ENCODE measurements at regions not wholly inside any gene's neighbourhood (a gene's known extent, or its start where the extent isn't known, plus 50 kb on each side); places are given as distances from the start of the nearest gene placed in this dataset.
"Not testable (repeated sequence)": the region's sequence is repeated elsewhere in the genome, so short reads cannot be mapped to it uniquely, and the experiment has no call there.

- no peak for DNase-seq
Measured at GRCh38 chr10:29828440-29828894, 193.7 kb upstream of the SVIL start.

DNA sequence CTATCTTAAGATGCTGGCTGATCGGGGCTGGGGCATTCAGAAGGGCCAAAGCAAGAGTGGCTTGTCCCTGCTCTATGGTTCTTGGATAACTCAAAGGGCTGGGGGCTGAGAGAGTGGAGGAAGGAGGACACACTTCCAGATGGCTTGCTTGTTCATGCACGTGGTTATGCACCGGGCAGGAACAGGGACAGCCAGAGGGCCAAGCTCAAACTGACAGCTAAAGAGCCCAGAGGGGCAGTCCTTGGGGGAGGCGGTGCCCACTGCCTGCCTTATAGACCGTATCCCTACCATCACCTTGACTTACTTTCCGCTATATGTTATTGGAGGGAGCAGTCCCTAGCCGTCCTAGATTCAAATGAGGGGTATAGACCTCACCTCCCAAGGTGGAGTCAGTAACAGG lies 192.7 kb upstream of the SVIL start:
- DNase-seq = no peak

- DNase-seq = no peak
Measured at GRCh38 chr10:29826801-29827450, 192.2 kb upstream of the SVIL start.

DNA sequence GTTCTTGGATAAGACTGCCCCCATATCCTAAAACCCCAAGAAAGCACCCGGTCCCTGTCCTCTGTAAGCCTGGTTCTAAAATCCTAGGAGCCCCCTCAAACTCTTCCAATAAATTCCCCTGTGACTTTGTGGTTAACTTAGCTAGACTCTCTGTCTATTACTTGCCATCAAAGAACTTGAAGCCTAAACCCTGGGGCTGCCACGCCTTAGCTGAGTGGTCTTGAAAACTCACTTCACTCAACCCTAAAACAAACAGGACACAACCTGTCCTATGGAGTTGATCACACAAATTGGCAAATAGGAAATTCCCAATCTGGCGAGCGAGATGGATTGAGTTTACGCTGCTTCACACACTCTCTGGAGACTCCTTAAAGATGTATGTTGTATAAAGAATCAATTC lies 191.4 kb upstream of the SVIL start:
- no peak for DNase-seq

- no peak for DNase-seq
Measured at GRCh38 chr10:29823553-29824080, 188.8 kb upstream of the SVIL start.

DNA sequence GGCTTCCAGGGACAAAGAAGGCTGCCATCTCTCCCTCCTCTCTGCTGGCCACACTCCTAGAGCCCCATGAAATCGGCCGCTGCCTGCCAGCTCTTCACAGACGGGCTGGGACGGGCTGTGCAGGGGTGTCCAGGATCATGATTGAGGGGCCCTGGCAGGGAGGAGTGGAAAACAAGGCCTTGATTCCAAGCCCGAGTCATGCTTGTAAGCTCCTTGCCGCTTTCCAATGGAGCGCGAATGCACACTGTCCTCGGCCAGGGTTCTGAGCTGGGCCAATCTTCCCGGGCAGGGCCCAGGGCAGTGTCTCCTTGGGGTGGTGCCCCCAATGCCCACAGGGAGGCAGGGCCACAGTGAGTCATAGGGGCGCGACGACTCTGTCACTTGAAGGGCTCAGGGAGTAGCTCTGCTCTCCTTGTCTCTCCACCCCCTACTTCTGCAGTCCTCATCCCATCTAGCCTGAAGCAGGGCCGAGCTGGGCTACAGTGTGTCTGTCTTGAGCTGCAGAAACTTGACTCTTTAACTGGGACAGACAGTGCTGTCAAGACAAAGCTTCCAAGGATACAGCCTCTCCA lies 186.2 kb upstream of the SVIL start:
- no peak for DNase-seq

DNA sequence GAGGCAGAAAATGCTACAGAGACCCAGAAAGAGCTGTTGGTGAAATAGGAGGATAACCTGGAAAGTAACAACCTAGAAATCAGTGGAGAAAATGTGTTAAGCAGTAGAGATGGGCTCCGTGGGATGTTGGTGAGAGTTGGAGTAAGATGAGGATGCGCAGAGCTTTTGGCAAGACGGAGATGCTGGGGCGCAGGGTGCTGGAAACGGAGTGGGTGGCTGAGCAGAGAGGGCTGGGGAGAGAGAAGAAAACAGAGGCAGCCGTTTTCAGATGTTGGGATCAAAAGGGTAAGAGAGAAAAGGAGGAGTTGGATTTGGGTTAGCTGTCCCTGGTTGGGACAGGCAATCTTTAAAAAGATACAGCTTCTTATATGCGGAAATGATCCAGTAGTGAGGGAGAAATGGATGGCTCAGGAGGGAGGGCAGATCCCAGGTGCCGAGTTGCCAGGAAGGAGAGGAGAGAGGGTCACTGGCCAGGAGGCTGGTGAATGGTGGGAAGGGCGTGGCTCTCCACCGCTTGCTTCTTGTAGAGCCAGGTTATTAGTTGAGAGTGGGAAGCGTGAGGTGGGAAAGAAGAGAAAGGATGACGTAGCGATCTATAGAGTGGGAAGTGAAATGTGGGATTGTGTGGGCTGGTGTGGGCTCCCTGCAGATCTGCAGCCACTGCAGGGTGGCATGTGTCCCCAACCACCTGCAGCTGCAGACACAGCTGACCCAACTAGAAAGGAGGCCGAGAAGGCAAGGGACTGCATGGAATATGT lies 182.2 kb upstream of the SVIL start:
- no peak for DNase-seq

DNA sequence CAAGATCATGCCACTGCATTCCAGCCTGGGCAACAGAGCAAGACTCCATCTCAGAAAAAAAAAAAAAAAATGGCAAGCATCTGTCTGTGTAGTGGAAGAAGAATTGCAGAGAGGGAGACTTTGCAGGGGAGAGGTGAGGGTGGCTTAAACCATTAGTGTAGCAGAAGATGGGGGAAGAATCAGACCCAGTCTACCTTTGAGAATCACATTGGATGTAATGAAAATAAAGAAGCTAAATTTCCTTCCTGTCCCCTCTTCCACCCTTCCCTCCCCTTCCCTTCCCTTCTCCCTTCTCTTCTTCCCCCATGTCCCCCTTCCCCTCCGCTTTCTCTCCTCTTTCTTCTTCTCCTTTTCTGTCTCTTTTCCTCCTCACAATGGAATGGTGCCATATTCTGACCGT lies 180.8 kb upstream of the SVIL start:
- DNase-seq = no peak

- peak; percentile 50 for DNase-seq
Measured at GRCh38 chr10:29811751-29812427, 177.1 kb upstream of the SVIL start.

- DNase-seq = no peak
Measured at GRCh38 chr10:29810816-29811215, 176.0 kb upstream of the SVIL start.

DNA sequence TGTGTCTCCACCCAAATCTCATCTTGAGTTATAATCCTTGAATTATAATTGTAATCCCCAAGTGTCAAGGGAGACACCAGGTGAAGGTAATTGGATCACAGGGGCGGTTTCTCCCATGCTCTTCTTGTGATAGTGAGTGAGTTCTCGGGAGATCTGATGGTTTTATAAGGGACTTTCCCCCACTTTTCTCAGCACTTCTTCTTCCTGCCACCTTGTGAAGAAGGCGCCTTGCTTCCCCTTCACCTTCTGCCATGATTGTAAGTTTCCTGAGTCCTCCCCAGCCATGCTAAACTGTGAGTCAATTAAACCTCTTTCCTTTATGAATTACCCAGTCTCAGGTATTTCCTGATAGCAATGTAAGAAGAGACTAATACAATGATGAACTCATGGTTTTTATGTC lies 175.5 kb upstream of the SVIL start:
- DNase-seq = not testable (repeated sequence)

GRCh38 chr10:29809383-29809782 lies 174.6 kb upstream of the SVIL start:
- no peak for DNase-seq

GRCh38 chr10:29807163-29807806 lies 172.5 kb upstream of the SVIL start:
- DNase-seq = no peak

- DNase-seq = no peak
Measured at GRCh38 chr10:29806350-29806788, 171.6 kb upstream of the SVIL start.

- DNase-seq = no peak
Measured at GRCh38 chr10:29805134-29805723, 170.5 kb upstream of the SVIL start.

- no peak for DNase-seq
Measured at GRCh38 chr10:29804025-29804852, 169.5 kb upstream of the SVIL start.

- DNase-seq = no peak
Measured at GRCh38 chr10:29802171-29802570, 167.4 kb upstream of the SVIL start.

- DNase-seq = no peak
Measured at GRCh38 chr10:29798921-29799690, 164.3 kb upstream of the SVIL start.

DNA sequence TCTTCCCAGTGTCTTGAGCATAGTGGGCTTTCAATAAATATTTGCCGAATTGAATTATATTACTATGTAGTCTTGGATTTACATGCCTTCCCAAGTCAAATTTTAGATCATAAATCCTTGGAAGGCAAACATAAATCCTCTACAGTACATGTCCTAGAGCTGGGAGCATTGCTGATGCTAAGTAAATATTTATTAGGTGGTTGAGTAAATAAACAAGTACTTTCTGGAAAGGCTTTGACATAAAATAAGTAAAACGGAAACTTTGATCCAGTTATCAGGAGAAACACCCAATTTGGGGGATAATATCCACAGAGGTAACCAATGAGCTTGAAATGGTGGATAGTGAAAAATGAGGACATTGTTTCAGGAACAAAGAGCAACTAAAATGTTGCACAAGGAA lies 162.8 kb upstream of the SVIL start:
- DNase-seq = no peak

GRCh38 chr10:29795850-29796249 lies 161.1 kb upstream of the SVIL start:
- DNase-seq = no peak
